HuH-7 (cell line): ENCODE measurements at regions not wholly inside any gene's neighbourhood (a gene's known extent, or its start where the extent isn't known, plus 50 kb on each side); places are given as distances from the start of the nearest gene placed in this dataset.
"Not testable (repeated sequence)": the region's sequence is repeated elsewhere in the genome, so short reads cannot be mapped to it uniquely, and the experiment has no call there.

ENCODE experiments used
- DNase-seq: peaks from one replicate; pipeline ENCODE4 v3.0.0; 2011; ENCODE audit warnings: low spot score

GRCh38 chr4:81314897-81315470, 100.0 kb upstream of the PRKG2 start:
- no peak for DNase-seq

- no peak for DNase-seq
Measured at GRCh38 chr4:81314196-81314896, 99.3 kb upstream of the PRKG2 start.

GRCh38 chr4:81307991-81308390, 93.0 kb upstream of the PRKG2 start:
- no peak for DNase-seq

GRCh38 chr4:81304871-81305270, 89.8 kb upstream of the PRKG2 start:
- no peak for DNase-seq

- not testable (repeated sequence) for DNase-seq
Measured at GRCh38 chr4:81300352-81300751, 85.3 kb upstream of the PRKG2 start.

GRCh38 chr4:81290813-81291212, 75.8 kb upstream of the PRKG2 start:
- no peak for DNase-seq

- DNase-seq: no peak
Measured at GRCh38 chr4:81287101-81287500, 72.1 kb upstream of the PRKG2 start.

- DNase-seq: no peak
Measured at GRCh38 chr4:81282131-81282530, 67.1 kb upstream of the PRKG2 start.

GRCh38 chr4:81274460-81274859, 59.4 kb upstream of the PRKG2 start:
- DNase-seq: no peak

- DNase-seq: no peak
Measured at GRCh38 chr4:81272671-81273070, 57.6 kb upstream of the PRKG2 start.
